ENCODE measurements at regions not wholly inside any gene's neighbourhood (a gene's known extent, or its start where the extent isn't known, plus 50 kb on each side); places are given as distances from the start of the nearest gene placed in this dataset.

- Histone ChIP-seq H3K79me2 (replicated peaks; ENCODE audit: insufficient read depth, low read length) (no peaks in the 10 kb centered on the region), H2AFZ (ENCODE audit: low read depth, low read length) (no peak overlapping the region), H3K27me3 (ENCODE audit: insufficient read depth, low read depth, low read length) (no peaks in the 10 kb centered on the region), H3K4me3 (ENCODE audit: low read length) (no peak overlapping the region), H4K20me1 (ENCODE audit: insufficient read depth) (no peaks in the 10 kb centered on the region), H3K4me2 (ENCODE audit: low read length) (no peak overlapping the region), H3K36me3 (ENCODE audit: insufficient read depth, low read length) (no peaks in the 10 kb centered on the region), H3K9me3 (ENCODE audit: low read length) (no peaks in the 10 kb centered on the region), H3K9ac (ENCODE audit: low read length) (no peak overlapping the region), H3K27ac (ENCODE audit: low read length) (no peak overlapping the region), H3F3A (ENCODE audit: insufficient read depth, low read length, poor library complexity, severe bottlenecking) (no peaks in the 10 kb centered on the region), H3K9me2 (ENCODE audit: insufficient read depth, low read length) (no peaks in the 10 kb centered on the region)
- TF ChIP-seq POLR2AphosphoS5 (IDR thresholded peaks at IDR 0.05) (no peak), MXI1 (conservative IDR thresholded peaks at IDR 0.05; ENCODE audit: poor library complexity, severe bottlenecking) (no peak), EZH2 (IDR thresholded peaks at IDR 0.05; ENCODE audit: borderline replicate concordance, insufficient read depth, low read length, poor library complexity, severe bottlenecking) (no peak), TAF1 (IDR thresholded peaks at IDR 0.05; ENCODE audit: low read depth) (no peak), SMC3 (conservative IDR thresholded peaks at IDR 0.05; ENCODE audit: poor library complexity) (no peak), RAD21 (conservative IDR thresholded peaks at IDR 0.05) (no peak), EP300 (conservative IDR thresholded peaks at IDR 0.05; ENCODE audit: poor library complexity, severe bottlenecking) (no peak), REST (IDR thresholded peaks at IDR 0.05; ENCODE audit: borderline replicate concordance) (no peak), CTCF (IDR thresholded peaks at IDR 0.05; ENCODE audit: poor library complexity, severe bottlenecking) (no peak)
Observed at GRCh38 chr7:54885285-54885684, 126.3 kb upstream of the SEC61G start.

- H3K4me3 ChIP-seq (ENCODE audit: low read length): peak overlapping the region; percentile 57
- TF ChIP-seq CTCF (IDR thresholded peaks at IDR 0.05; ENCODE audit: poor library complexity, severe bottlenecking) (no peak), RAD21 (conservative IDR thresholded peaks at IDR 0.05) (no peak), SMC3 (conservative IDR thresholded peaks at IDR 0.05; ENCODE audit: poor library complexity) (no peak), TAF1 (IDR thresholded peaks at IDR 0.05; ENCODE audit: low read depth) (no peak), EP300 (conservative IDR thresholded peaks at IDR 0.05; ENCODE audit: poor library complexity, severe bottlenecking) (no peak), POLR2AphosphoS5 (IDR thresholded peaks at IDR 0.05) (no peak), MXI1 (conservative IDR thresholded peaks at IDR 0.05; ENCODE audit: poor library complexity, severe bottlenecking) (no peak), EZH2 (IDR thresholded peaks at IDR 0.05; ENCODE audit: borderline replicate concordance, insufficient read depth, low read length, poor library complexity, severe bottlenecking) (no peak)
- no peaks in the 10 kb centered on the region for H3K79me2 ChIP-seq (replicated peaks; ENCODE audit: insufficient read depth, low read length)
- no peaks in the 10 kb centered on the region for H4K20me1 ChIP-seq (ENCODE audit: insufficient read depth)
- H3K36me3 ChIP-seq (ENCODE audit: insufficient read depth, low read length): no peaks in the 10 kb centered on the region
- H3K27ac ChIP-seq (ENCODE audit: low read length): no peak overlapping the region
- H3K27me3 ChIP-seq (ENCODE audit: insufficient read depth, low read depth, low read length): no peaks in the 10 kb centered on the region
- no peaks in the 10 kb centered on the region for H3K9me3 ChIP-seq (ENCODE audit: low read length)
- no peaks in the 10 kb centered on the region for H3K9me2 ChIP-seq (ENCODE audit: insufficient read depth, low read length)
- H3K9ac ChIP-seq (ENCODE audit: low read length): peak overlapping the region; percentile 11
- H3K4me2 ChIP-seq (ENCODE audit: low read length): no peak overlapping the region
- no peak overlapping the region for H2AFZ ChIP-seq (ENCODE audit: low read depth, low read length)
- H3F3A ChIP-seq (ENCODE audit: insufficient read depth, low read length, poor library complexity, severe bottlenecking): no peaks in the 10 kb centered on the region
Observed at GRCh38 chr7:54888067-54888733, 129.2 kb upstream of the SEC61G start.
